Activated effector memory CD4-positive, alpha-beta T cell treated with Interleukin-2 at 50 U/mL for 16 hours (primary cell): ENCODE measurements at regions not wholly inside any gene's neighbourhood (a gene's known extent, or its start where the extent isn't known, plus 50 kb on each side); places are given as distances from the start of the nearest gene placed in this dataset.
"Not testable (repeated sequence)": the region's sequence is repeated elsewhere in the genome, so short reads cannot be mapped to it uniquely, and the experiment has no call there.

Source experiments
- DNase-seq: peaks from one replicate; pipeline ENCODE4 v3.0.0-alpha.2; 2020

GRCh38 chr15:69908060-69908459, 189.7 kb downstream of the TLE3 start:
- DNase-seq: no peak

GRCh38 chr15:69908590-69909420, 188.9 kb downstream of the TLE3 start:
- no peak for DNase-seq

- no peak for DNase-seq
Measured at GRCh38 chr15:69909719-69910444, 187.8 kb downstream of the TLE3 start.

- no peak for DNase-seq
Measured at GRCh38 chr15:69910514-69910913, 187.2 kb downstream of the TLE3 start.

- no peak for DNase-seq
Measured at GRCh38 chr15:69912116-69912515, 185.6 kb downstream of the TLE3 start.

GRCh38 chr15:69914040-69914439, 183.7 kb downstream of the TLE3 start:
- no peak for DNase-seq

- DNase-seq: no peak
Measured at GRCh38 chr15:69914960-69915359, 182.8 kb downstream of the TLE3 start.

GRCh38 chr15:69916169-69916785, 181.4 kb downstream of the TLE3 start:
- no peak for DNase-seq

GRCh38 chr15:69917056-69917455, 180.7 kb downstream of the TLE3 start:
- no peak for DNase-seq

- no peak for DNase-seq
Measured at GRCh38 chr15:69919816-69920215, 177.9 kb downstream of the TLE3 start.

GRCh38 chr15:69920221-69920620, 177.5 kb downstream of the TLE3 start:
- DNase-seq: no peak

GRCh38 chr15:69921626-69922619, 175.8 kb downstream of the TLE3 start:
- no peak for DNase-seq

- no peak for DNase-seq
Measured at GRCh38 chr15:69924531-69924930, 173.2 kb downstream of the TLE3 start.

GRCh38 chr15:69926006-69926405, 171.7 kb downstream of the TLE3 start:
- DNase-seq: no peak

- no peak for DNase-seq
Measured at GRCh38 chr15:69926721-69927120, 171.0 kb downstream of the TLE3 start.

GRCh38 chr15:69928890-69929289, 168.8 kb downstream of the TLE3 start:
- not testable (repeated sequence) for DNase-seq

GRCh38 chr15:69929905-69930630, 167.6 kb downstream of the TLE3 start:
- no peak for DNase-seq

GRCh38 chr15:69930754-69931153, 167.0 kb downstream of the TLE3 start:
- DNase-seq: no peak

- no peak for DNase-seq
Measured at GRCh38 chr15:69931156-69931555, 166.6 kb downstream of the TLE3 start.

- no peak for DNase-seq
Measured at GRCh38 chr15:69934607-69935006, 163.1 kb downstream of the TLE3 start.

GRCh38 chr15:69939513-69940440, 157.9 kb downstream of the TLE3 start:
- no peak for DNase-seq
